ENCODE measurements at regions not wholly inside any gene's neighbourhood (a gene's known extent, or its start where the extent isn't known, plus 50 kb on each side); places are given as distances from the start of the nearest gene placed in this dataset.

GRCh38 chr20:39445095-39445494 is 483.0 kb downstream of the DHX35 start:
- TF ChIP-seq CTCF (IDR thresholded peaks at IDR 0.05) (no peak), POLR2A (IDR thresholded peaks at IDR 0.05) (no peak)

Data from body of pancreas (tissue), 4 donors.